K562 (cell line): ENCODE measurements at regions not wholly inside any gene's neighbourhood (a gene's known extent, or its start where the extent isn't known, plus 50 kb on each side); places are given as distances from the start of the nearest gene placed in this dataset.

Experiments
- ATAC-seq: fragments of 200-7000 bp; cut with Tn5 transposase; 3 replicates; pipeline ENCODE4 v1.9.1; 2020; ENCODE audit warnings: moderate library complexity
- BruUV-seq: library from RNA; stranded (reverse); fragments of 400-500 nt; replicated peaks from 2 replicates; lab custom pipeline; 2021; lab: Mats Ljungman, UMichigan
- CTCF ChIA-PET: fragments of 300-600 bp; formaldehyde crosslinking; extraction: SDS; loops from one replicate; lab custom pipeline; 2021; ENCODE audit warnings: low intra/inter-chr PET ratio; lab: Yijun Ruan, JAX
- POLR2A ChIA-PET: fragments of 300-600, 350-650 bp; sonication (Branson Sonifier 250); formaldehyde crosslinking; extraction: SDS; loops from one replicate; lab custom pipeline; 2021; ENCODE audit warnings: antibody characterized with exemption, inconsistent platforms; lab: Yijun Ruan, JAX
- DNase-seq, 4 experiments: peaks; one replicate each; pipeline versions ENCODE4 v3.0.0 to v3.0.0-alpha.2; 2011 to 2018; ENCODE audit warnings: low spot score in 3 of 4, mixed read lengths in 3 of 4; ENCODE audit errors: extremely low read depth in 1 of 4
- FAIRE-seq: peaks from 2 replicates; lab custom pipeline; 2011; peaks lifted over from hg19 to GRCh38; lab: Jason Lieb, UNC
- H2AFZ ChIP-seq: 2 replicates; pipeline ENCODE4 v1.6.0; 2011; ENCODE audit warnings: low read depth, low read length, control low read depth, inconsistent platforms
- H3K27ac ChIP-seq: fragments of 200-600 bp; 3 replicates; pipeline ENCODE4 v1.8.0; 2011; ENCODE audit warnings: low read depth, mild to moderate bottlenecking, control low read depth, inconsistent platforms, low read length, moderate library complexity, mixed read lengths; ENCODE audit errors: extremely low read depth
- H3K27me3 ChIP-seq, 2 experiments: fragments of 300-600 bp in 1 of 2; 2 replicates in 1 of 2; 3 replicates in 1 of 2; pipeline versions ENCODE4 v1.6.0 to v1.8.0; 2011; ENCODE audit warnings: inconsistent platforms in 2 of 2, low read length in 2 of 2, mild to moderate bottlenecking in 1 of 2, mixed read lengths in 1 of 2, moderate library complexity in 1 of 2; ENCODE audit not compliant: control insufficient read depth in 2 of 2, insufficient read depth in 2 of 2
- H3K36me3 ChIP-seq: fragments of 300-600 bp; 3 replicates; pipeline ENCODE4 v1.8.0; 2011; ENCODE audit warnings: mild to moderate bottlenecking, low read length, inconsistent platforms; ENCODE audit not compliant: control insufficient read depth, insufficient read depth
- H3K4me1 ChIP-seq, 2 experiments: fragments of 200-600 bp in 1 of 2; replicated peaks in 1 of 2; 2 replicates in 1 of 2; 3 replicates in 1 of 2; pipeline versions ENCODE4 v1.5.1 to v1.8.0; 2011; ENCODE audit warnings: inconsistent platforms in 2 of 2, low read length in 2 of 2, mild to moderate bottlenecking in 1 of 2, mixed read lengths in 1 of 2, moderate library complexity in 1 of 2; ENCODE audit not compliant: control insufficient read depth in 2 of 2, insufficient read depth in 2 of 2
- H3K4me2 ChIP-seq: 2 replicates; pipeline ENCODE4 v1.6.1; 2011; ENCODE audit warnings: low read length, control low read depth, inconsistent platforms, mixed read lengths; ENCODE audit not compliant: insufficient read depth
- H3K4me3 ChIP-seq: fragments of 200-600 bp; sonication (generic), shearing (Covaris generic); 2 replicates; pipeline ENCODE4 v1.5.1; 2016; ENCODE audit warnings: control low read depth, inconsistent platforms
- H3K79me2 ChIP-seq: fragments of 200-600 bp; 3 replicates; pipeline ENCODE4 v1.8.0; 2011; ENCODE audit warnings: low read length, inconsistent platforms; ENCODE audit not compliant: control insufficient read depth, insufficient read depth
- H3K9ac ChIP-seq, 2 experiments: 2 replicates each; pipeline versions ENCODE4 v1.6.0 to v1.6.1; 2011; ENCODE audit warnings: low read depth in 2 of 2, low read length in 2 of 2, control low read depth in 1 of 2, inconsistent platforms in 1 of 2, mild to moderate bottlenecking in 1 of 2, mixed read lengths in 1 of 2; ENCODE audit not compliant: insufficient read depth in 1 of 2
- H3K9me1 ChIP-seq: one replicate; pipeline ENCODE4 v1.6.0; 2011; ENCODE audit warnings: inconsistent platforms, mild to moderate bottlenecking, low read length, moderate library complexity; ENCODE audit not compliant: control insufficient read depth, insufficient read depth
- H3K9me3 ChIP-seq: replicated peaks from 2 replicates; pipeline ENCODE4 v1.5.1; 2011; ENCODE audit warnings: low read depth, low read length, inconsistent platforms; ENCODE audit not compliant: control insufficient read depth, insufficient read depth
- H4K20me1 ChIP-seq: replicated peaks from 2 replicates; pipeline ENCODE4 v1.6.1; 2011; ENCODE audit warnings: low read length, inconsistent platforms, mixed read lengths; ENCODE audit not compliant: control insufficient read depth, insufficient read depth
- ATF1 ChIP-seq, 2 experiments: fragments of 450-650 bp in 1 of 2; IDR thresholded peaks; 2 replicates each; pipeline ENCODE4 v1.6.1; 2016; ENCODE audit warnings: missing compliant biosample characterization in 1 of 2, missing genetic modification characterization in 1 of 2
- L3MBTL2 ChIP-seq: fragments of 450-650 bp; IDR thresholded peaks from 2 replicates; pipeline ENCODE4 v1.6.1; 2016; ENCODE audit warnings: mild to moderate bottlenecking, moderate library complexity
- NCOA1 ChIP-seq: fragments of 450-650 bp; IDR thresholded peaks from 2 replicates; pipeline ENCODE4 v1.6.1; 2016; ENCODE audit warnings: low read depth
- NR2F6 ChIP-seq: fragments of 450-650 bp; formaldehyde crosslinking; IDR thresholded peaks from 2 replicates; pipeline ENCODE4 v1.4.0; 2020; ENCODE audit warnings: mild to moderate bottlenecking
- PCBP1 ChIP-seq: fragments of 200-400 bp; formaldehyde crosslinking; IDR thresholded peaks from 2 replicates; pipeline ENCODE4 v1.6.1; 2018; ENCODE audit warnings: mild to moderate bottlenecking, low read depth, low read length; ENCODE audit not compliant: poor library complexity, severe bottlenecking
- RBM15 ChIP-seq: fragments of 200-400 bp; formaldehyde crosslinking; IDR thresholded peaks from 2 replicates; pipeline ENCODE4 v1.6.1; 2018; ENCODE audit warnings: mild to moderate bottlenecking, low read length, moderate library complexity; ENCODE audit not compliant: insufficient read depth
- ZNF121 ChIP-seq: sonication (generic); formaldehyde crosslinking; conservative IDR thresholded peaks from 2 replicates; pipeline ENCODE4 v1.8.0; 2022; ENCODE audit warnings: missing genetic modification reagents
- WGBS: fragments of 100-300 bp; shearing (Covaris generic); methylation state at CpG from one replicate; pipeline ENCODE4 v1.1.6; 2016; ENCODE audit warnings: low coverage, mixed read lengths; ENCODE audit not compliant: insufficient coverage; ENCODE audit errors: missing lambda C conversion rate; 5-methylcytosine and 5-hydroxymethylcytosine counted together
- in situ Hi-C: fragments of 300-500 bp; cut with MboI; formaldehyde crosslinking; loops from 4 replicates; pipeline ENCODE4 v1.15.0; 2018; ENCODE audit warnings: inconsistent platforms, mixed read lengths
- intact Hi-C: fragments of 100-400 bp; cut with micrococcal nuclease; formaldehyde crosslinking; loops from 2 replicates; pipeline ENCODE4 v1.14.2; 2022
- TF ChIP-seq, protein P1 (sequence below): sonication (generic); formaldehyde crosslinking; IDR thresholded peaks from 2 replicates; pipeline ENCODE4 v1.8.0; 2022; ENCODE audit warnings: missing genetic modification reagents, mild to moderate bottlenecking, borderline replicate concordance
- TF ChIP-seq, protein P2 (sequence below): fragments of 250-450 bp; sonication (Bioruptor Pico); IDR thresholded peaks from 2 replicates; pipeline ENCODE4 v1.4.0; 2020
- TF ChIP-seq, protein P3 (sequence below): fragments of 450-650 bp; IDR thresholded peaks from 2 replicates; pipeline ENCODE4 v1.6.1; 2017; ENCODE audit warnings: antibody characterized with exemption

DNA sequence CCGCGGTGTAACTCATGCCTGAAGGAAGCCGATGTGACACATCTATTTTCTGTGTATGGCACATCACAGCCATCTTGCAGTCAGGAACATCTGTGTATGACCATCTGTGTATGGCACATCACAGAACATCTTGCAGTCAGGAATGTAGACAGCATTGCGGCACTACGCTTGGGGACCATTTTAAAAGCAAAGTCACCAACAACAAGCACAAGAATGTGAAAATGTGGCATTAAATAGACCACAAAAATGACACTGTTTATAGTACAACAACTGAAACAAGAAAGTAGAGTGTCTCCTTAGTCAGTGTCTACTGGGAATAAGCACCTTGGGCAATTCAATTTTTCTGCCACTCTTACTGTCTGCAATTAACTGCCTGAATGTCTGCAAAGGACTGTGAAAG, 124.4 kb downstream of the HGF start:
- intact Hi-C loops (no loop called here), in situ Hi-C loops (no loop called here)
- H3K4me1 ChIP-seq: no peaks in the 10 kb centered on the region
- no peaks in the 10 kb centered on the region for H4K20me1 ChIP-seq
- BruUV-seq: no TSS peak
- POLR2A ChIA-PET: no interaction called here
- no peaks in the 10 kb centered on the region for H3K9me1 ChIP-seq
- FAIRE-seq: no peak
- no peak overlapping the region for H3K27ac ChIP-seq
- ATAC-seq: no peak
- no peak overlapping the region for H3K9ac ChIP-seq
- no peak for DNase-seq
- H3K4me3 ChIP-seq: no peak overlapping the region
- TF ChIP-seq ATF1 (CRISPR knock-in tag; IDR thresholded peaks at IDR 0.05) (no peak), ATF1 (tag; IDR thresholded peaks at IDR 0.05) (no peak), NCOA1 (no peak), RBM15 (no peak), L3MBTL2 (no peak), PCBP1 (no peak), ZNF121 (CRISPR knock-in tag) (no peak), NR2F6 (CRISPR knock-in tag) (no peak)
- TF ChIP-seq, protein P1, sequence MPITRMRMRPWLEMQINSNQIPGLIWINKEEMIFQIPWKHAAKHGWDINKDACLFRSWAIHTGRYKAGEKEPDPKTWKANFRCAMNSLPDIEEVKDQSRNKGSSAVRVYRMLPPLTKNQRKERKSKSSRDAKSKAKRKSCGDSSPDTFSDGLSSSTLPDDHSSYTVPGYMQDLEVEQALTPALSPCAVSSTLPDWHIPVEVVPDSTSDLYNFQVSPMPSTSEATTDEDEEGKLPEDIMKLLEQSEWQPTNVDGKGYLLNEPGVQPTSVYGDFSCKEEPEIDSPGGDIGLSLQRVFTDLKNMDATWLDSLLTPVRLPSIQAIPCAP (CRISPR knock-in tag): no peak
- TF ChIP-seq, protein P2, sequence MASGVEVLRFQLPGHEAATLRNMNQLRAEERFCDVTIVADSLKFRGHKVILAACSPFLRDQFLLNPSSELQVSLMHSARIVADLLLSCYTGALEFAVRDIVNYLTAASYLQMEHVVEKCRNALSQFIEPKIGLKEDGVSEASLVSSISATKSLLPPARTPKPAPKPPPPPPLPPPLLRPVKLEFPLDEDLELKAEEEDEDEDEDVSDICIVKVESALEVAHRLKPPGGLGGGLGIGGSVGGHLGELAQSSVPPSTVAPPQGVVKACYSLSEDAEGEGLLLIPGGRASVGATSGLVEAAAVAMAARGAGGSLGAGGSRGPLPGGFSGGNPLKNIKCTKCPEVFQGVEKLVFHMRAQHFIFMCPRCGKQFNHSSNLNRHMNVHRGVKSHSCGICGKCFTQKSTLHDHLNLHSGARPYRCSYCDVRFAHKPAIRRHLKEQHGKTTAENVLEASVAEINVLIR (CRISPR knock-in tag): no peak
- TF ChIP-seq, protein P3, sequence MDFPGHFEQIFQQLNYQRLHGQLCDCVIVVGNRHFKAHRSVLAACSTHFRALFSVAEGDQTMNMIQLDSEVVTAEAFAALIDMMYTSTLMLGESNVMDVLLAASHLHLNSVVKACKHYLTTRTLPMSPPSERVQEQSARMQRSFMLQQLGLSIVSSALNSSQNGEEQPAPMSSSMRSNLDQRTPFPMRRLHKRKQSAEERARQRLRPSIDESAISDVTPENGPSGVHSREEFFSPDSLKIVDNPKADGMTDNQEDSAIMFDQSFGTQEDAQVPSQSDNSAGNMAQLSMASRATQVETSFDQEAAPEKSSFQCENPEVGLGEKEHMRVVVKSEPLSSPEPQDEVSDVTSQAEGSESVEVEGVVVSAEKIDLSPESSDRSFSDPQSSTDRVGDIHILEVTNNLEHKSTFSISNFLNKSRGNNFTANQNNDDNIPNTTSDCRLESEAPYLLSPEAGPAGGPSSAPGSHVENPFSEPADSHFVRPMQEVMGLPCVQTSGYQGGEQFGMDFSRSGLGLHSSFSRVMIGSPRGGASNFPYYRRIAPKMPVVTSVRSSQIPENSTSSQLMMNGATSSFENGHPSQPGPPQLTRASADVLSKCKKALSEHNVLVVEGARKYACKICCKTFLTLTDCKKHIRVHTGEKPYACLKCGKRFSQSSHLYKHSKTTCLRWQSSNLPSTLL: no peak
- TF ChIP-seq, all 486 proteins: peak for 0
- no peaks in the 10 kb centered on the region; the same call in 1 of the 2 replicates for H3K9me3 ChIP-seq
- H2AFZ ChIP-seq: no peak overlapping the region
- no peaks in the 10 kb centered on the region for H3K79me2 ChIP-seq
- no peaks in the 10 kb centered on the region for H3K27me3 ChIP-seq
- no peak overlapping the region for H3K4me2 ChIP-seq
- CTCF ChIA-PET: no interaction called here
- no peaks in the 10 kb centered on the region for H3K36me3 ChIP-seq
- WGBS: 0% methylated on average over 5 of the region's 5 CpGs
